Esophagus squamous epithelium (tissue), 5 donors: ENCODE measurements at regions not wholly inside any gene's neighbourhood (a gene's known extent, or its start where the extent isn't known, plus 50 kb on each side); places are given as distances from the start of the nearest gene placed in this dataset.

Experiments
- DNase-seq: peaks from one replicate; lab custom pipeline; 2025; lab: John Stamatoyannopoulos, UW
- H3K27ac ChIP-seq, 4 donors: fragments of 200-600 bp; sonication (generic); one replicate each; pipeline ENCODE4 v1.5.1; 2016 to 2019; ENCODE audit warnings: mild to moderate bottlenecking in 1 of 4
- H3K27me3 ChIP-seq, 4 donors: fragments of 200-600 bp; sonication (generic); 1 replicate in 3 of 4; 2 replicates in 1 of 4; pipeline versions ENCODE4 v1.5.1 to v1.6.0; 2017 to 2021; ENCODE audit warnings: antibody characterized with exemption in 1 of 4
- H3K36me3 ChIP-seq, 3 donors: fragments of 200-600 bp; sonication (generic); one replicate each; pipeline ENCODE4 v1.5.1; 2016 to 2019
- H3K4me1 ChIP-seq, 3 donors: fragments of 200-600 bp; sonication (generic); one replicate each; pipeline ENCODE4 v1.5.1; 2017 to 2019
- H3K4me3 ChIP-seq, 4 donors: fragments of 200-600 bp; sonication (generic); 1 replicate in 3 of 4; 2 replicates in 1 of 4; pipeline ENCODE4 v1.5.1; 2016 to 2019; ENCODE audit warnings: mild to moderate bottlenecking in 2 of 4, moderate library complexity in 1 of 4
- H3K9me3 ChIP-seq, 3 donors: fragments of 200-600 bp; sonication (generic); one replicate each; pipeline ENCODE4 v1.5.1; 2016 to 2019
- CTCF ChIP-seq, 6 experiments: fragments of 450-650 bp in 4 of 6; fragments of 200-600 bp in 2 of 6; sonication (generic) in 2 of 6; IDR thresholded peaks; one replicate each; pipeline ENCODE4 v1.5.1; 2016 to 2019; ENCODE audit warnings: antibody characterized with exemption in 6 of 6, mild to moderate bottlenecking in 4 of 6, moderate library complexity in 4 of 6
- POLR2A ChIP-seq, 4 donors: fragments of 450-650 bp; IDR thresholded peaks; one replicate each; pipeline ENCODE4 v1.6.1; 2017; ENCODE audit warnings: antibody characterized with exemption in 4 of 4, mild to moderate bottlenecking in 4 of 4, moderate library complexity in 3 of 4
- WGBS, 2 donors: methylation state at CpG; one replicate each; pipeline ENCODE4 v1.1.5; 2018; 5-methylcytosine and 5-hydroxymethylcytosine counted together
- intact Hi-C: fragments of 100-400 bp; cut with DNase I; formaldehyde crosslinking; loops from one replicate; pipeline ENCODE4 v1.15.0; 2022
- donor health status: DM: yes; HTN: yes; CAD: no.

- DNase-seq, result no peak
- Histone ChIP-seq H3K27ac (no peak overlapping the region), H3K4me1 (no peaks in the 10 kb centered on the region), H3K9me3 (no peaks in the 10 kb centered on the region), H3K4me3 (no peak overlapping the region), H3K27me3 (no peaks in the 10 kb centered on the region), H3K36me3 (no peaks in the 10 kb centered on the region)
- TF ChIP-seq CTCF (IDR thresholded peaks at IDR 0.05), result no peak
- no peak for TF ChIP-seq POLR2A (IDR thresholded peaks at IDR 0.05)
- intact Hi-C loops, result no loop called here
- WGBS, 2 donors, result 49 to 65% methylated on average over 2 to 3 of the region's 3 CpGs
These were observed 380.1 kb downstream of the FRK start for GRCh38 chr6:115680621-115681020.

- Histone ChIP-seq H3K4me1 (no peaks in the 10 kb centered on the region), H3K27me3 (no peaks in the 10 kb centered on the region), H3K27ac (no peak overlapping the region), H3K36me3 (no peaks in the 10 kb centered on the region), H3K4me3 (no peak overlapping the region), H3K9me3 (no peaks in the 10 kb centered on the region)
- DNase-seq, result no peak
- intact Hi-C loops, result no loop called here
- TF ChIP-seq POLR2A (IDR thresholded peaks at IDR 0.05) (no peak), CTCF (IDR thresholded peaks at IDR 0.05) (no peak)
- 49 to 63% methylated on average over 3 of the region's 3 CpGs for WGBS, 2 donors
These were observed 383.5 kb downstream of the FRK start for GRCh38 chr6:115677198-115677597.

- H3K4me3 ChIP-seq, result no peak overlapping the region
- H3K27ac ChIP-seq, result no peak overlapping the region
- intact Hi-C loops, result no loop called here
- no peaks in the 10 kb centered on the region for H3K9me3 ChIP-seq
- H3K36me3 ChIP-seq, result no peaks in the 10 kb centered on the region
- H3K27me3 ChIP-seq, result no peaks in the 10 kb centered on the region
- H3K4me1 ChIP-seq, result no peaks in the 10 kb centered on the region
- WGBS, 2 donors, result 55 to 74% methylated on average over 1 of the region's 1 CpG
- TF ChIP-seq POLR2A (IDR thresholded peaks at IDR 0.05) (no peak), CTCF (IDR thresholded peaks at IDR 0.05) (no peak)
- DNase-seq, result no peak
These were observed 385.2 kb downstream of the FRK start for GRCh38 chr6:115675443-115675842.

GRCh38 chr6:115668781-115669180, 391.9 kb downstream of the FRK start:
- no peaks in the 10 kb centered on the region for H3K9me3 ChIP-seq
- intact Hi-C loops, result no loop called here
- H3K4me1 ChIP-seq, result no peaks in the 10 kb centered on the region
- no peak overlapping the region for H3K4me3 ChIP-seq
- no peak for DNase-seq
- TF ChIP-seq CTCF (IDR thresholded peaks at IDR 0.05) (no peak), POLR2A (IDR thresholded peaks at IDR 0.05) (no peak)
- H3K27ac ChIP-seq, result no peak overlapping the region
- H3K36me3 ChIP-seq, result no peaks in the 10 kb centered on the region
- no peaks in the 10 kb centered on the region for H3K27me3 ChIP-seq
- 63 to 72% methylated on average over 1 of the region's 1 CpG for WGBS, 2 donors

GRCh38 chr6:115668211-115668610, 392.5 kb downstream of the FRK start:
- no peaks in the 10 kb centered on the region for H3K36me3 ChIP-seq
- no peaks in the 10 kb centered on the region for H3K27me3 ChIP-seq
- DNase-seq, result no peak
- intact Hi-C loops, result no loop called here
- no peak overlapping the region for H3K4me3 ChIP-seq
- H3K4me1 ChIP-seq, result no peaks in the 10 kb centered on the region
- TF ChIP-seq CTCF (IDR thresholded peaks at IDR 0.05) (no peak), POLR2A (IDR thresholded peaks at IDR 0.05) (no peak)
- H3K27ac ChIP-seq, result no peak overlapping the region
- H3K9me3 ChIP-seq, result no peaks in the 10 kb centered on the region
